GM19328 (cell line): ENCODE measurements at regions not wholly inside any gene's neighbourhood (a gene's known extent, or its start where the extent isn't known, plus 50 kb on each side); places are given as distances from the start of the nearest gene placed in this dataset.
"Not testable (repeated sequence)": the region's sequence is repeated elsewhere in the genome, so short reads cannot be mapped to it uniquely, and the experiment has no call there.

ENCODE experiments used
- ATAC-seq: cut with Tn5 transposase; IDR thresholded peaks from one replicate; pipeline ENCODE4 v1.9.1; 2021; ENCODE audit warnings: mild to moderate bottlenecking, moderate library complexity; ENCODE audit not compliant: unreplicated experiment

GRCh38 chr12:90619943-90620342 is 335.0 kb downstream of the CCER1 start:
- ATAC-seq: no peak

GRCh38 chr12:90618586-90618985 is 336.4 kb downstream of the CCER1 start:
- ATAC-seq: no peak

GRCh38 chr12:90611891-90612290 is 343.1 kb downstream of the CCER1 start:
- no peak for ATAC-seq

- ATAC-seq: no peak
Observed at GRCh38 chr12:90611048-90611447, 343.9 kb downstream of the CCER1 start.

GRCh38 chr12:90593596-90594295 is 361.2 kb downstream of the CCER1 start:
- ATAC-seq: no peak

- ATAC-seq: no peak
Observed at GRCh38 chr12:90589956-90590355, 365.0 kb downstream of the CCER1 start.

GRCh38 chr12:90585640-90586304 is 369.2 kb downstream of the CCER1 start:
- no peak for ATAC-seq

GRCh38 chr12:90576707-90577106 is 378.3 kb downstream of the CCER1 start:
- ATAC-seq: no peak

- ATAC-seq: no peak
Observed at GRCh38 chr12:90575995-90576394, 379.0 kb downstream of the CCER1 start.

GRCh38 chr12:90574676-90575075 is 380.3 kb downstream of the CCER1 start:
- ATAC-seq: no peak

GRCh38 chr12:90572778-90573177 is 382.2 kb downstream of the CCER1 start:
- no peak for ATAC-seq

GRCh38 chr12:90569685-90570084 is 385.3 kb downstream of the CCER1 start:
- no peak for ATAC-seq

- no peak for ATAC-seq
Observed at GRCh38 chr12:90562671-90563070, 392.3 kb downstream of the CCER1 start.

GRCh38 chr12:90548595-90548994 is 406.4 kb downstream of the CCER1 start:
- no peak for ATAC-seq

- ATAC-seq: no peak
Observed at GRCh38 chr12:90546511-90546910, 408.5 kb downstream of the CCER1 start.

- no peak for ATAC-seq
Observed at GRCh38 chr12:90543841-90544240, 411.1 kb downstream of the CCER1 start.

- ATAC-seq: no peak
Observed at GRCh38 chr12:90543374-90543773, 411.6 kb downstream of the CCER1 start.

GRCh38 chr12:90542852-90543251 is 412.1 kb downstream of the CCER1 start:
- not testable (repeated sequence) for ATAC-seq

- ATAC-seq: not testable (repeated sequence)
Observed at GRCh38 chr12:90533828-90534227, 421.1 kb downstream of the CCER1 start.

- ATAC-seq: no peak
Observed at GRCh38 chr12:90520002-90520734, 434.8 kb downstream of the CCER1 start.

GRCh38 chr12:90519285-90519684 is 435.7 kb downstream of the CCER1 start:
- ATAC-seq: no peak
